ENCODE measurements at regions not wholly inside any gene's neighbourhood (a gene's known extent, or its start where the extent isn't known, plus 50 kb on each side); places are given as distances from the start of the nearest gene placed in this dataset.

DNA sequence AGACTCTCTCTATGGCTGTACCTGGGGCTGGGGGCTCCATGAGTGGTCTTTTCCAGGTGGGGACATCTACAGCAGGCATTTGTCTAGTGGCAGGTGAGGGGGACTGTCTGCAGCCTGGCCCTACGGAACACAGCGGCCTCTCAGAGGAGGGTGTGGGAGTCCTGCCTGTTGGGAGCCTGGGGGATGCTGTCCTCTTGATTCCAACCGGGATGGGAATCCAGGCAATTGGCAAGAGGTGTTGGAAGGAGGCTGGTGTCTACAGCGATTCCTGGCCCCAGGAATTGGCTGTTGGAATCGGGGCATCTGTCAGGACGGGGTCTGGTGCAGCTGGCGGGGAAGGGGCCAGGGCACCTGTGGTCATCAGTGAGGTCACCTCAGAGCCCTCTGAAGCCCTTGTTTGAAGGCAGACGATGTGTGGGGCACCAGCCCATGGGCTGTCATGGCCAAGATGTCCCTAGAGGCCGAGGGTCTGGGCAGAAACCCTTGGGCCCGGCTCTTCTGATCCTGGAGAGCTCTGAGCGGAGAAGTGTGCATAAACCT lies 386.3 kb downstream of the TMEM121 start:
- Histone ChIP-seq H3K9ac (replicated peaks in 1 of 4; ENCODE audit: extremely low read depth in 1 of 4, low read depth in 3 of 4, low read length in 3 of 4) (no peak overlapping the region), H2AFZ (ENCODE audit: low read length) (no peak overlapping the region), H2BK20ac (ENCODE audit: low read length) (no peak overlapping the region), H3K18ac (ENCODE audit: extremely low read depth, low read length) (no peak overlapping the region), H2BK120ac (replicated peaks; ENCODE audit: low read depth, low read length) (no peak overlapping the region), H3K27ac (ENCODE audit: low read depth, low read length) (no peak overlapping the region), H4K20me1 (replicated peaks in 1 of 2; ENCODE audit: control insufficient read depth in 1 of 2, insufficient read depth in 2 of 2, low read length in 2 of 2) (no peaks in the 10 kb centered on the region), H3K27me3 (replicated peaks in 1 of 4; ENCODE audit: control insufficient read depth in 3 of 4, extremely low read depth in 1 of 4, insufficient read depth in 3 of 4, low read length in 3 of 4) (no peaks in the 10 kb centered on the region), H3K36me3 (ENCODE audit: control insufficient read depth in 2 of 4, insufficient read depth in 4 of 4, low read length in 3 of 4) (no peaks in the 10 kb centered on the region), H2AK5ac (ENCODE audit: low read depth, low read length) (no peak overlapping the region), H2BK15ac (ENCODE audit: low read length) (no peak overlapping the region), H3K4ac (replicated peaks; ENCODE audit: insufficient read length, low read depth, low read length) (no peak overlapping the region), H4K91ac (replicated peaks; ENCODE audit: insufficient read length, low read length) (no peak overlapping the region), H2BK12ac (ENCODE audit: low read depth, low read length) (no peak overlapping the region), H3K4me3 (ENCODE audit: extremely low read depth in 1 of 4, insufficient read depth in 2 of 4, low read depth in 3 of 4, low read length in 4 of 4) (no peak overlapping the region), H4K8ac (ENCODE audit: extremely low read depth, insufficient read depth, low read length) (no peak overlapping the region), H3K56ac (replicated peaks; ENCODE audit: insufficient read length, low read depth, low read length) (no peak overlapping the region), H3K4me1 (replicated peaks in 1 of 4; ENCODE audit: control insufficient read depth in 3 of 4, insufficient read depth in 4 of 4, low read length in 3 of 4) (no peaks in the 10 kb centered on the region), H3K14ac (ENCODE audit: insufficient read length) (no peak overlapping the region), H2BK5ac (ENCODE audit: low read depth, low read length) (no peak overlapping the region), H3K79me1 (ENCODE audit: low read depth, low read length) (no peaks in the 10 kb centered on the region), H4K5ac (ENCODE audit: insufficient read length, low read depth, low read length) (no peak overlapping the region), H3K79me2 (ENCODE audit: control insufficient read depth in 1 of 2, insufficient read depth in 2 of 2, low read length in 2 of 2) (no peaks in the 10 kb centered on the region), H3K9me3 (ENCODE audit: insufficient read depth in 2 of 2, low read depth in 1 of 2, low read length in 1 of 2) (peaks cover 53 to 97% of the 10 kb centered on the region in 2 experiments; a peak in 3 of 4 replicates), H3K23ac (ENCODE audit: insufficient read length) (no peak overlapping the region), H3K4me2 (ENCODE audit: insufficient read depth in 1 of 2, low read depth in 2 of 2, low read length in 2 of 2) (no peak overlapping the region), H3K23me2 (ENCODE audit: low read depth, low read length) (no peaks in the 10 kb centered on the region)
- TF ChIP-seq, protein P1, sequence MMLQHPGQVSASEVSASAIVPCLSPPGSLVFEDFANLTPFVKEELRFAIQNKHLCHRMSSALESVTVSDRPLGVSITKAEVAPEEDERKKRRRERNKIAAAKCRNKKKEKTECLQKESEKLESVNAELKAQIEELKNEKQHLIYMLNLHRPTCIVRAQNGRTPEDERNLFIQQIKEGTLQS (IDR thresholded peaks at IDR 0.05; ENCODE audit: insufficient read depth, low read depth, low read length), result no peak
- TF ChIP-seq ASH2L (IDR thresholded peaks at IDR 0.05; ENCODE audit: low read length), result no peak
- TF ChIP-seq PHF8 (conservative IDR thresholded peaks at IDR 0.05; ENCODE audit: low read depth, low read length), result no peak
- POLR2A ChIA-PET (ENCODE audit: partially characterized antibody), result no interaction called here
- WGBS, 2 experiments (ENCODE audit: extremely low coverage in 1 of 2, insufficient coverage in 1 of 2, insufficient read length in 1 of 2, insufficient replicate concordance in 2 of 2, low coverage in 1 of 2, low lambda C conversion rate in 2 of 2, missing lambda C conversion rate in 1 of 2), result 72% methylated on average over 8 of the region's 11 CpGs; no CpG with 5 or more reads in 1 of the 2 experiments
- FAIRE-seq (no peak), DNase-seq (ENCODE audit: low read depth in 1 of 2, low spot score in 2 of 2) (no peak)
- CTCF ChIA-PET (ENCODE audit: partially characterized antibody), result no interaction called here

All from H1 (cell line).